GM12872 (cell line): ENCODE measurements at regions not wholly inside any gene's neighbourhood (a gene's known extent, or its start where the extent isn't known, plus 50 kb on each side); places are given as distances from the start of the nearest gene placed in this dataset.

Source experiments
- TF ChIP-seq, protein P1 (sequence below): IDR thresholded peaks from 3 replicates; pipeline ENCODE4 v1.5.1; 2011; ENCODE audit warnings: low read depth, mild to moderate bottlenecking, low read length, moderate library complexity; ENCODE audit not compliant: insufficient read depth

GRCh38 chrX:139206914-139207313, 323.6 kb upstream of the F9 start:
- TF ChIP-seq, protein P1, sequence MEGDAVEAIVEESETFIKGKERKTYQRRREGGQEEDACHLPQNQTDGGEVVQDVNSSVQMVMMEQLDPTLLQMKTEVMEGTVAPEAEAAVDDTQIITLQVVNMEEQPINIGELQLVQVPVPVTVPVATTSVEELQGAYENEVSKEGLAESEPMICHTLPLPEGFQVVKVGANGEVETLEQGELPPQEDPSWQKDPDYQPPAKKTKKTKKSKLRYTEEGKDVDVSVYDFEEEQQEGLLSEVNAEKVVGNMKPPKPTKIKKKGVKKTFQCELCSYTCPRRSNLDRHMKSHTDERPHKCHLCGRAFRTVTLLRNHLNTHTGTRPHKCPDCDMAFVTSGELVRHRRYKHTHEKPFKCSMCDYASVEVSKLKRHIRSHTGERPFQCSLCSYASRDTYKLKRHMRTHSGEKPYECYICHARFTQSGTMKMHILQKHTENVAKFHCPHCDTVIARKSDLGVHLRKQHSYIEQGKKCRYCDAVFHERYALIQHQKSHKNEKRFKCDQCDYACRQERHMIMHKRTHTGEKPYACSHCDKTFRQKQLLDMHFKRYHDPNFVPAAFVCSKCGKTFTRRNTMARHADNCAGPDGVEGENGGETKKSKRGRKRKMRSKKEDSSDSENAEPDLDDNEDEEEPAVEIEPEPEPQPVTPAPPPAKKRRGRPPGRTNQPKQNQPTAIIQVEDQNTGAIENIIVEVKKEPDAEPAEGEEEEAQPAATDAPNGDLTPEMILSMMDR = no peak

- TF ChIP-seq, protein P1 = no peak
Measured at GRCh38 chrX:139204898-139205667, 325.5 kb upstream of the F9 start.

DNA sequence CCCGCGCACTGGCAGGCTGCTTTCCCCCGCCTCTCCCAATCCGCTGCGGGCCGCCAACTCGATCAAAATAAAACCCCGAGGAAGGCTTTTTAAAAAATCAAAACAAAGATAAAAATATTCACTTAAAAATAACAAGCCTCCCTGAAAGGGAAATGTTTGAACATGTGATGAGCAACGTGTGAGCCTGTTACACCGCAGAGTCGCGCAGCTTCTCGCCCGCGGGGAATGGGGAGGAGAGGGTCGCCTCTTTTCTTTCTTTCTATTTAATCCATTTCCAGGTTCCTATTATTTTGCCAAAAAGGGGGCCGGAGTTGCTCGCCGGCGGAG, 326.0 kb upstream of the F9 start:
- TF ChIP-seq, protein P1 = no peak

GRCh38 chrX:139203651-139204570, 326.6 kb upstream of the F9 start:
- TF ChIP-seq, protein P1 = no peak

- TF ChIP-seq, protein P1 = no peak
Measured at GRCh38 chrX:139202742-139203420, 327.7 kb upstream of the F9 start.

DNA sequence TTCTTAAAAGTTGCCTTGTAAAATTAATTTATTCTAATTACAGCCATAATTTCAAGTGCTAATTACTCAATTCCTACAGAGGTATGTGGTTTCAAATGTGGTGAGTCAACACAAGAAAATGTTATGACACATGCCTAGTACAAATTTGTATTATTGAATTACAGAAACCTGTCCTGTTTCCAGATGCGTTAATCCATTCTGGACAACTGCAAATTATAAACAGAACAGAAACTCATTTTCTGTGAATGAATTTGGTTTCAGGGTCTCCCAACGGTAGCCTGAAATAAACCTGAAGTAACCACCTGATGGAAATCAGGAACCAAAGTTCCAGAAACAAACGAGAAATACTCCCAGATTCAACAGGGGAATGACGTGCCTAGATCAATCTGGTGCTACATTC, 328.6 kb upstream of the F9 start:
- TF ChIP-seq, protein P1 = no peak

- TF ChIP-seq, protein P1 = no peak
Measured at GRCh38 chrX:139200793-139201192, 329.7 kb upstream of the F9 start.
